ENCODE measurements at regions not wholly inside any gene's neighbourhood (a gene's known extent, or its start where the extent isn't known, plus 50 kb on each side); places are given as distances from the start of the nearest gene placed in this dataset.

DNA sequence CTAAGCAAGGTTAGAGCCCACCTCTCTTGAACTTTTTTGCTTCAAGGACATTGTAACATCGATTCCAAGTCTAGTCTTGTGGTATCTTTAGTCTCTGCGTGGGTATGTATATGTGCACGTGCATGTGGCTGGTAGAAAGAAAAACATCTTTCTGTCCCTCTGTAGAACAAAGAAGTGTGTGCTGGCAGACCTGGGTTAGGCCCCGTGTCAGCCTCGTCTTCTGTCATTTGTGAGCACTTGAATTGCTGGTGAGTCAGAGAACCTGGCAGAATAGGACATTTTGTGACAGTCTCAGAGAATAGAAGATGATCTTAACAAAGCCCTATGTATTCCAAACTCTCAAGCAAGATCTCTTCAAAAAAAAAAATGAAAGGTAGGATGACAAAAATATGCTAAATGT, 102.2 kb upstream of the ATP10A start:
- no peak for DNase-seq (ENCODE audit: low read depth, low spot score)
- H3K9me3 ChIP-seq (ENCODE audit: control insufficient read depth, insufficient read depth, low read length): no peaks in the 10 kb centered on the region
- H3K36me3 ChIP-seq (ENCODE audit: control insufficient read depth, insufficient read depth, low read length): no peaks in the 10 kb centered on the region
- WGBS (ENCODE audit: insufficient coverage, insufficient read length): no CpG with 5 or more reads among the region's 5 CpGs
- H3K4me1 ChIP-seq (ENCODE audit: control insufficient read depth, insufficient read depth, low read length): peaks cover 3% of the 10 kb centered on the region
- no peaks in the 10 kb centered on the region for H3K27me3 ChIP-seq (ENCODE audit: control insufficient read depth, insufficient read depth, low read length)
- H3K27ac ChIP-seq (ENCODE audit: low read length): no peak overlapping the region
- no peak overlapping the region for H3K4me3 ChIP-seq (ENCODE audit: low read length)

DNA sequence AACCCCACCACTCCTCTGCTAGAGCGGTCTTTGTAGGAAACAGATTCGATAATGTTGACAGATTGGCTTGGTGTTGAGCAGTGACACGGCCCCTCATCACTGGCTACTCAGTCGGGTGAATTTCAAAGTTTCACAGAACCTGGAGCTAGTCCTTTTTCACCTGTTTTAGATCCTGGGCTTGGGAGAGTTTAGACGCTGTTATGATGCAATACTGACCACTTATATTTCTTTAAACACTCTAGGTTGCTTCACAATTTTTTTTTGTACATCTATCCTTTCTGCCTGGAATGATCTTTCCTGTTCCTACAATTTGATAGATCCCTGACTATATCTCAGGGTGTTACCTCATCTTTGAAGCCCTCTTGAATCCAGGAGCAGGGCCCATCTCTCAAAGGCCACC, 97.1 kb upstream of the ATP10A start:
- no peak overlapping the region for H3K27ac ChIP-seq (ENCODE audit: low read length)
- DNase-seq (ENCODE audit: low read depth, low spot score): no peak
- no peak overlapping the region for H3K4me3 ChIP-seq (ENCODE audit: low read length)
- H3K9me3 ChIP-seq (ENCODE audit: control insufficient read depth, insufficient read depth, low read length): no peaks in the 10 kb centered on the region
- no peaks in the 10 kb centered on the region for H3K36me3 ChIP-seq (ENCODE audit: control insufficient read depth, insufficient read depth, low read length)
- no peaks in the 10 kb centered on the region for H3K27me3 ChIP-seq (ENCODE audit: control insufficient read depth, insufficient read depth, low read length)
- peaks cover 3% of the 10 kb centered on the region for H3K4me1 ChIP-seq (ENCODE audit: control insufficient read depth, insufficient read depth, low read length)
- no CpG with 5 or more reads among the region's 5 CpGs for WGBS (ENCODE audit: insufficient coverage, insufficient read length)

DNA sequence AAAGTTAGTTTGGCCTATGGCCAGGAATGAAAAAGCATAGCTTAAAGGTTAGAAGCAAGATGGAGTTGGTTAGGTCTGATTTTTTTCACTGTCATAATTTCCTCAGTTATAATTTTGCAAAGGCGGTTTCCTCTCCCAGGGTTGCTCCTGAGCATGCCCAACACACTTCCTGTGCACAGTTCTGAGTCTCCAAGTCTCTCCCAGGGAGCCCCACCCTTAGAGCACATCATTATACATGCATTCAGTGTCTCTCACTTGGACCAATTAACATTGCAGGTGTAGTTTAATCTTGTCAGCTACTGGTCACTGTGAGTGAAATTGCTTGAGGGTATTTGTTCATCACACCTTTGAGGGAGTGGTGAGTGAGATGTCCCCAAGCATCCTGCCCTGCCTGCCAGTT, 96.0 kb upstream of the ATP10A start:
- Histone ChIP-seq H3K27ac (ENCODE audit: low read length) (no peak overlapping the region), H3K4me3 (ENCODE audit: low read length) (no peak overlapping the region), H3K36me3 (ENCODE audit: control insufficient read depth, insufficient read depth, low read length) (no peaks in the 10 kb centered on the region), H3K27me3 (ENCODE audit: control insufficient read depth, insufficient read depth, low read length) (no peaks in the 10 kb centered on the region), H3K9me3 (ENCODE audit: control insufficient read depth, insufficient read depth, low read length) (no peaks in the 10 kb centered on the region), H3K4me1 (ENCODE audit: control insufficient read depth, insufficient read depth, low read length) (no peaks in the 10 kb centered on the region)
- WGBS (ENCODE audit: insufficient coverage, insufficient read length): no CpG with 5 or more reads among the region's 1 CpG
- DNase-seq (ENCODE audit: low read depth, low spot score): no peak

DNA sequence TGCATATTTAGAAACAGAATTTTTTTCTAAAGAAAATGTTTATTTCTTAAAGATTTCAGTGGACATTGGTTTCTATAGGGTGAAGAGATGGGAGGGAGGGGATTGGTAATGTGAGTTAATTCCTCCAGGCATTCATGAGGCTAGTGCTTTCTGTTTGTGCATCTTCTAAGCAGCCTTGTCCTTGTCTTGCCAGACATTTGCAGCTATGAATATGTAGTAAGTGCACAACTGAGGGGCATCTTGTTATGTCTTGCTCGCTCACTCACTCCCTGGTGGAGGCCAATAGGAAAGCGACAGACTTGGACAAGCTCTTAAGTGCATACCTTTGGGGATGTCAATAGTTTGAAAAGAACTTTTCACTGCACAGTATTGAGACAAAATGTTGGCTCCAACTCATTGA, 92.5 kb upstream of the ATP10A start:
- Histone ChIP-seq H3K36me3 (ENCODE audit: control insufficient read depth, insufficient read depth, low read length) (no peaks in the 10 kb centered on the region), H3K27ac (ENCODE audit: low read length) (no peak overlapping the region), H3K4me1 (ENCODE audit: control insufficient read depth, insufficient read depth, low read length) (no peaks in the 10 kb centered on the region), H3K9me3 (ENCODE audit: control insufficient read depth, insufficient read depth, low read length) (no peaks in the 10 kb centered on the region), H3K27me3 (ENCODE audit: control insufficient read depth, insufficient read depth, low read length) (no peaks in the 10 kb centered on the region), H3K4me3 (ENCODE audit: low read length) (no peak overlapping the region)
- no peak for DNase-seq (ENCODE audit: low read depth, low spot score)
- WGBS (ENCODE audit: insufficient coverage, insufficient read length): no CpG with 5 or more reads among the region's 2 CpGs

DNA sequence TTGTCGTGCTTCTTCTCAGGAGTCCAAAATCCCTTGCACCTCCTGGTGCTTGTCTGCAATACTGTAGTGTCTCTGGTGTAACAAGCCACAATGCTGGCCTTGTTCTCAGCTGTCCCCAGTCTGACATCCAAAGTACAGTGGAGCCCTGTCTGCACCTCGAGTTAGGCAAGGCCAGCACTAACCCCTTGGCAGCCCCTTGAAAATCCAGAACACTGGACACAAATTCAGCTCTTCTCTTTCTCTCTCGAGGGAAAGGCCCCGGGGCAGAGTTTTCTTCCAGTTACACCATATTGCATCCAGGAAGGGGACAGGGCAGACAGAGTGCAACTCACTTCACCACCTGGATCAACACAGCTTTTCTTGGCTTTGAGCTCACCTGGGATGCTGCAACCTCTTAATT, 91.3 kb upstream of the ATP10A start:
- H3K4me3 ChIP-seq (ENCODE audit: low read length): no peak overlapping the region
- no peaks in the 10 kb centered on the region for H3K9me3 ChIP-seq (ENCODE audit: control insufficient read depth, insufficient read depth, low read length)
- no peak for DNase-seq (ENCODE audit: low read depth, low spot score)
- H3K36me3 ChIP-seq (ENCODE audit: control insufficient read depth, insufficient read depth, low read length): no peaks in the 10 kb centered on the region
- WGBS (ENCODE audit: insufficient coverage, insufficient read length): no CpG with 5 or more reads among the region's 4 CpGs
- H3K27ac ChIP-seq (ENCODE audit: low read length): no peak overlapping the region
- no peaks in the 10 kb centered on the region for H3K27me3 ChIP-seq (ENCODE audit: control insufficient read depth, insufficient read depth, low read length)
- no peaks in the 10 kb centered on the region for H3K4me1 ChIP-seq (ENCODE audit: control insufficient read depth, insufficient read depth, low read length)

DNA sequence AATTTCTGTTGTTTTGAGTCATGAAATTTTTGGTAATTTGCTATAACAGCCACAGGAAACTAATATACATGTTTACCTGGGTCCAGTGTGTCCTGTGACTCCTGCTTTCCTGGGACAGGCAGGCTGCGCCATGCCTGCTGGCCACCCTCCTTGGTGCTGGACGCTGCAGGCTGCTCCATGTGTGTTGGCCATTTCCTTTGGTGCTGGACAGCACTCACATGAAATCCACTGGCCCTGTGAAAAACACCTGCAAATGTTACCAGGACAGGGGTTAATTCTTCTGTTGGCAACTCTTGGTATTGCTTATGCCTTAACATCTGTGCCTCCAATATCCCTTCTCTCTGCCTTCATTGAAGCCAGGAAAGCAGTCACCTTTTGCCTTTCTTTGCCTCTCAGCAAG, 86.9 kb upstream of the ATP10A start:
- Histone ChIP-seq H3K9me3 (ENCODE audit: control insufficient read depth, insufficient read depth, low read length) (no peaks in the 10 kb centered on the region), H3K4me3 (ENCODE audit: low read length) (no peak overlapping the region), H3K27me3 (ENCODE audit: control insufficient read depth, insufficient read depth, low read length) (no peaks in the 10 kb centered on the region), H3K27ac (ENCODE audit: low read length) (no peak overlapping the region), H3K36me3 (ENCODE audit: control insufficient read depth, insufficient read depth, low read length) (no peaks in the 10 kb centered on the region), H3K4me1 (ENCODE audit: control insufficient read depth, insufficient read depth, low read length) (0 out of 2 replicates have a peak, but pooled peaks cover 3% of the 10 kb centered on the region)
- no CpG with 5 or more reads among the region's 2 CpGs for WGBS (ENCODE audit: insufficient coverage, insufficient read length)
- DNase-seq (ENCODE audit: low read depth, low spot score): no peak

DNA sequence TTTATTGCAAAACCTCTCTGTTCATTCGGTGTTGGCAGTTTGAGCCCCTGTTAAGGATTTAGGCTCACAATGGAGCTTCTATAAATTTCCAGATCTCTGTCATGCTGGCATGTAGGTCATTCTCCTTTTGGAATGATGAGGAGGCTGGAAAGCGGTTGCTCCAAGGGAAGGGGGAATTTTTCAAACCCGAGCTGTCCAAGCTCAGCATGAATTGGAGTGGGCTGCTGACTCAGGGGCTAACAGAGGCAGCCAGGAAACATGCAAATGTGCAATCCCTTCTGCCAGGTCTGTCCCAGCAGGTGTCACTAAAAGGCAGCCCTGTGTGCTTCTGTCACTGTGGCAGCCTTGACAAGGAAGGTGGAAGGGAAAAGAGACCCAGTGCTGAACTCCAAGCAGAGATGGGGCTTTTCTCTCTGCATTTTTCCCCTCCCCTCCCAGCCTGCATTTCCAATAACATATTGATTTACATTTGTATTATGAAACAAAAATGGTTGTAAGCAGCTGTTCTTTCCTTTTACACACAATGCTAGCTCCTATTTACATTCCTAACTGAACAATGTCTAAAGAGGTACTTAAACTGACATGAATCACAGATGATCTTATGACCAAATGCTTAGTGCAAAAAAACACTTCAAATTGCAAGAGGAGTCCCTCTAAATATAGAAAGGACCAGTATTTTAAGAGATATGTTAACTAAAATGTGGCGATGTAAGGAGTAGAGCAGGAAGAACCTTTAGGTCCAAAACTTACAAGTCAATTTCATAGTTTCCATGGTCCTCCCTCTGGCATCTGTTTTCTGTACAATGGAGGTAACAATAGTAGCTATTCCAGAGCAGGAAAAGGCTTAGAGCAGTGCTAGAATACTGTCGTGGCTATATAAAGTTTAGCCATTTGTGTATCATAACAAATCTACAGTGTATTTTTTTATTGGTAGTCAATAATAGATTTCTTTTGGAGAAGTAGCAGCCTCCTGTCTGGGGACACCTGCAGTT, 84.5 kb upstream of the ATP10A start:
- DNase-seq (ENCODE audit: low read depth, low spot score): peak; percentile 35
- Histone ChIP-seq H3K9me3 (ENCODE audit: control insufficient read depth, insufficient read depth, low read length) (no peaks in the 10 kb centered on the region), H3K4me1 (ENCODE audit: control insufficient read depth, insufficient read depth, low read length) (0 out of 2 replicates have a peak, but pooled peaks cover 3% of the 10 kb centered on the region), H3K27me3 (ENCODE audit: control insufficient read depth, insufficient read depth, low read length) (no peaks in the 10 kb centered on the region), H3K36me3 (ENCODE audit: control insufficient read depth, insufficient read depth, low read length) (no peaks in the 10 kb centered on the region), H3K4me3 (ENCODE audit: low read length) (no peak overlapping the region), H3K27ac (ENCODE audit: low read length) (no peak overlapping the region)
- no CpG with 5 or more reads among the region's 5 CpGs for WGBS (ENCODE audit: insufficient coverage, insufficient read length)

DNA sequence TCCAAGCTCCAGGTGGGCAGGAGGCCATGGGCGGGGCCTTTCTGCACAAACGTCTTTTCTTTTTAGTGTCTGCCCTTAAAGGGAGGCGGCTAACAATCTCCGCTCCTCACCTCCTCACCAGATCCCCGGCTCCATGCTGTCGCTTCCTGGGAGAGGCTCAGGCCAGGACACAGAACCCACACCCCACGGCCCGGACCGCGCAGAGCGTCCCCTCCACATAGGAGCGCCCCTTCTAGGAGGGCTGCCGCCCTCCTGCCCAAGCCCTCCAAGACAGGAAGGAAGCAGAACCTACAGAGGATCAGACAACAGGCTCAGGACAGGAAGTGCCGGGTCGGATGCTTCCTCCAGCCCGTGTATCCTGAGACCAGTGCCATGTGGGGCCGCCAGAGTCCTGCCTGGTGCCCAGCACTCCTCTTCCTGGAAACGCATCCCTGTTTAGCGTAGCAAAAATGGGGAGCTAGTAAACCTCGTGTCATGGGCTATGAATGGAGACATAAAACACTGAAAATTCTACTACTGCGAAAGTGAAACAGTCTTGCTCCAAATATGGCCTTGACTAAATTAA, 83.2 kb upstream of the ATP10A start:
- H3K36me3 ChIP-seq (ENCODE audit: control insufficient read depth, insufficient read depth, low read length): no peaks in the 10 kb centered on the region
- 0 out of 2 replicates have a peak, but pooled peaks cover 3% of the 10 kb centered on the region for H3K4me1 ChIP-seq (ENCODE audit: control insufficient read depth, insufficient read depth, low read length)
- no peak overlapping the region for H3K4me3 ChIP-seq (ENCODE audit: low read length)
- DNase-seq (ENCODE audit: low read depth, low spot score): no peak
- H3K9me3 ChIP-seq (ENCODE audit: control insufficient read depth, insufficient read depth, low read length): no peaks in the 10 kb centered on the region
- H3K27me3 ChIP-seq (ENCODE audit: control insufficient read depth, insufficient read depth, low read length): no peaks in the 10 kb centered on the region
- no peak overlapping the region for H3K27ac ChIP-seq (ENCODE audit: low read length)
- WGBS (ENCODE audit: insufficient coverage, insufficient read length): no CpG with 5 or more reads among the region's 21 CpGs

DNA sequence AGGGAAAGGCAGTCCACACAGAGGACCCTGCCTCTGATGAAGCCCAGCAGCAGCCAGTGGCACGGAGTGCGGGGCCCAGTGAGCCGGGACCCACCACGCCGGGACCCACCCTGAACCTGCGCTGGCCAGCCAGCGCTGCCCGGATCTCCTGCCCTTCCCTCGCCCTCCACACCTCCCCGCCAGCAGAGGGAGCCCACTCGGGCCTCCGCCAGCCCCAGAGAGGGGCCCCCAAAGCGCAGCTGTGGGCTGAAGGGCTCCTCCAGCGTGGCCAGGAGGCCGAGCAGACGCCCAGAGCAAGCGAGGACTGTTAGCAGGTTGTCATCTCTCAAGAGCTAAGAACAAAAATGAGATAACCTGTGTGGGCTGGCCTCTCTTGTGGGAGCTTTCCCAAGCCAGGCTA, 81.3 kb upstream of the ATP10A start:
- Histone ChIP-seq H3K27ac (ENCODE audit: low read length) (no peak overlapping the region), H3K36me3 (ENCODE audit: control insufficient read depth, insufficient read depth, low read length) (no peaks in the 10 kb centered on the region), H3K27me3 (ENCODE audit: control insufficient read depth, insufficient read depth, low read length) (no peaks in the 10 kb centered on the region), H3K4me3 (ENCODE audit: low read length) (no peak overlapping the region), H3K4me1 (ENCODE audit: control insufficient read depth, insufficient read depth, low read length) (0 out of 2 replicates have a peak, but pooled peaks cover 3% of the 10 kb centered on the region), H3K9me3 (ENCODE audit: control insufficient read depth, insufficient read depth, low read length) (no peaks in the 10 kb centered on the region)
- DNase-seq (ENCODE audit: low read depth, low spot score): no peak
- WGBS (ENCODE audit: insufficient coverage, insufficient read length): no CpG with 5 or more reads among the region's 17 CpGs

DNA sequence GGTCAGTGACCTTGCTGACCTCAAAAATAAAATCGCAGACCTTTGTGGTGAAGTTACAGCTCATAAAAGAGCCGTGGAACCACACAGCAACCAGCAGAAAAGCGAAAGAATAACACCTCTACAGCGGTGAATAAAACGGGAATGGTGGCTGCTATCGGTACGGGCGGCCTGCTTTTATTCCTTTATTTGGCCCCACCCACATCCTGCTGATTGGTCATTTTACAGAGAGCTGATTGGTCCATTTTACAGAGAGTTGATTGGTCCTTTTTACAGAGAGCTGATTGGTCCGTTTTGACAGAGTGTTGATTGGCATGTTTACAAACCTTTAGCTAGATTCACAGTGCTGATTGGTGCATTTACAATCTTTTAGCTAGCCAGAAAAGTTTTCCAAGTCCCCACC, 80.7 kb upstream of the ATP10A start:
- no peaks in the 10 kb centered on the region for H3K27me3 ChIP-seq (ENCODE audit: control insufficient read depth, insufficient read depth, low read length)
- no peak overlapping the region for H3K4me3 ChIP-seq (ENCODE audit: low read length)
- H3K27ac ChIP-seq (ENCODE audit: low read length): no peak overlapping the region
- no CpG with 5 or more reads among the region's 9 CpGs for WGBS (ENCODE audit: insufficient coverage, insufficient read length)
- no peaks in the 10 kb centered on the region for H3K9me3 ChIP-seq (ENCODE audit: control insufficient read depth, insufficient read depth, low read length)
- DNase-seq (ENCODE audit: low read depth, low spot score): no peak
- no peaks in the 10 kb centered on the region for H3K36me3 ChIP-seq (ENCODE audit: control insufficient read depth, insufficient read depth, low read length)
- 0 out of 2 replicates have a peak, but pooled peaks cover 3% of the 10 kb centered on the region for H3K4me1 ChIP-seq (ENCODE audit: control insufficient read depth, insufficient read depth, low read length)
